GM19351 (cell line): ENCODE measurements at regions not wholly inside any gene's neighbourhood (a gene's known extent, or its start where the extent isn't known, plus 50 kb on each side); places are given as distances from the start of the nearest gene placed in this dataset.
"Not testable (repeated sequence)": the region's sequence is repeated elsewhere in the genome, so short reads cannot be mapped to it uniquely, and the experiment has no call there.

Experiments used
- ATAC-seq: cut with Tn5 transposase; IDR thresholded peaks from one replicate; pipeline ENCODE4 v1.9.1; 2021; ENCODE audit warnings: mild to moderate bottlenecking, moderate library complexity; ENCODE audit not compliant: unreplicated experiment

- no peak for ATAC-seq
Observed at GRCh38 chr21:22258821-22259220, 1260.6 kb downstream of the NCAM2 start.

DNA sequence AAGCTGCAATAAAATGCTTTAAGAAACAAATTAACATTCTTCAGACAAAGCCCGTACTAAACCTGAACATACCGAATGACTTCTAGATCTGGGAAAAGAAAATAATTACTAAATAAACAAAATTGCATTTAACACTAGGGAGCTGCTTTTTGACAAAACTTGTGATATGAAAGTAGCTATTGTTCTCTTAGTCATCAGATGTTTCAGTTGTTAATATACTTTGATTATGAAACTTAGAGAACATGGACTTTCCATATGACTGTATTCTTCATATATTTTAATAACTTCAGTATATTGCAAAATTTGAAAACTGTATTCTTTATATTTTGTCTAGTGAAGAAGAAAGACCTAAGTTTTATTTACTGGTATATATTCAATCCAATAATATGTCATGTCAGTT is 1262.1 kb downstream of the NCAM2 start:
- ATAC-seq = no peak

- ATAC-seq = no peak
Observed at GRCh38 chr21:22263890-22264289, 1265.7 kb downstream of the NCAM2 start.

- no peak for ATAC-seq
Observed at GRCh38 chr21:22277341-22277740, 1279.1 kb downstream of the NCAM2 start.

DNA sequence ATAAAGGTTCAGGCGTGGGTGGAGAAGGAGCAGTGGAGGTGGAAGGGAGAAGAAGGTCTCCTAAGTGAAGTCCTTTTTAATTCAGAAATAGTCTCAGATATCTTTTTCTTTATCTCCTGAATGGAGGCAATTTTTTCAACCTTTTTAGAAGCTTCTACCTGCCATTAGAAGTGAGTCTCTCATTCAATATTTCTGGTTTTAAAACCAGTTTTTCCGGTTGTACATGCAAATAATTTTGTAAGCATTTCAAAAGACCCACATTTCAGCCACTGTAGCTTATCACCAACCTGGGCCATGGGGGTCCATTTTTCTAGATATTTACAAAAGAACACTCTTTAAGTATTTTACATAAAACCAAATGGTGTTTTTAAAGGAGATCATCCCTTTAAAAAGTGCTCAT is 1280.2 kb downstream of the NCAM2 start:
- ATAC-seq = no peak

- no peak for ATAC-seq
Observed at GRCh38 chr21:22280851-22281250, 1282.6 kb downstream of the NCAM2 start.

DNA sequence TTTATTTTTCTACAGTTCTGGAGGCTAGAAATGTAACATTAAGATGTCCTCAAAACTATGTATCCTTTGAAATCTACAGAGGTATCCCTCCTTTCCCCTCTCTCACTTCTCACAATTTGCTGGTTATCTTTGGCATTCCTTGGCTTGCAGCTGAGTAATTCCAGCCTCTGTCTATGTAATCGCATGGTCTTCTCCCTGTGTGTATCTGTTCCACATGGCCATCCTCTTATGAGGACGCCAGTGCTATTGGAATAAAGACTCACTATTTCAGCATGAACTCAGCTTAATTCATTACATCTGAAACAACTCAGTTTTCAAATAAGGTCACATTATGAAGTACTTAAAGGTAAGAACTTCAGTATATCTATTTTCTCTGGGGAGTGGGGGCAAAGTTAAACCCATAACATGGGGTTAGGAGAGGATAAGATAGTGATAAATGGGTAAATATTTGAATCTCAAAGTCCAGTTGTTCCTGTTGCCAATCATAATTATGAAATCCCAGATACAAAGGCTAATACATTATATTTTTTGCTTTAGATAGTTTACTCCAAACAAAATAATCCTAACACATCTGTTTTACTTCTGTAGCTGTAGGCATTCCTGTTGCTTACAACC is 1290.8 kb downstream of the NCAM2 start:
- ATAC-seq = no peak

DNA sequence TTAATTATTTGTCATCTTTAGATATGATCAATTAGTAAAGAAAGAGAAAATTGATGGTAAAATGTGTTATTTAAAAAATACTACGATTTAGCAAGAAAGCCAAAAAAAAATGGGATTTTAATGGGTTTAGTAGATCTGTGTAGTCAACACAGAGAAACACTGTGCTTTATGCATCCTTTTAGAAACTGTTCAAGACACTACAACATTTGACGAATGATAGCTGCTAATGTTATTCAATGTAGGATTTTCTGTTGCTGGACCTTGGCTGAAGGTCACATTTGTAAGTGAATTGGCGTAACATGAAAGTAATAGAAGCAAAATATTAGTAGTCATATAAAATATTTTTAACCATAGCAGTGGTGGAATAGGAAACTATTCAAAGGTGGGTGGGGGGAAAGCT is 1293.9 kb downstream of the NCAM2 start:
- no peak for ATAC-seq

GRCh38 chr21:22297575-22297974 is 1299.4 kb downstream of the NCAM2 start:
- no peak for ATAC-seq

DNA sequence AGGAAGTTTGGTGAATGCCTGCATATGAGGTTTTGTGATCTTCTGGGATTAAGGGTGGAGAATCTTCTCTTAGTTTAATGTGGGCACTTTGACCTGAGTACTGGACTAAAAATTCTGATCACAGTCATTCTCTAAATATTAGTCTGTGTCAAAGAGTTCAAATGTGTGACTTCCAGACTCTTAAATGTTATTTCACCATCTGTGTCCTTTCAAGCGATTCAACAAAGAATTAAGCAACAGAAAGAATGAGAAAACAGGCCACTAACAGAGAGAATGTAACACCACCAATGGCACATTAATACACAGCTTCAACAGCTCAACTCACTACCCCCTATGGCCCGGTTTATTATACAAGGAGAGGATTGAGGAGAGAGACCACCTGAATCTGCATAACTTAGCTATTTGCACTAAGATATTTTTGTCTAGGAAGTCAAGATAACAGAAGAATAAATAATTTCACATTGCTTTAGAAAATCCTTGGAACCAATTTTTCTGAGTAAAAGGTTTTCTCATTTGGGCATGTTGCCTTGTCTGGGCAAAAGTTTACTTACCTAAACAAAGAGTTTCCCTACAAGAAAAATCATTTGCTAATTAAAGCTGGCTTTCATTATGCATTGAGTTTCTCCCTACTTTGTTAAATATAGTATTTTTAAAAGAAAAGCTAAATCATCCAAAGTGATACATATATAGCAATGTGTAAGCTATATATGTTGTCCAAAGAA is 1313.7 kb downstream of the NCAM2 start:
- no peak for ATAC-seq

DNA sequence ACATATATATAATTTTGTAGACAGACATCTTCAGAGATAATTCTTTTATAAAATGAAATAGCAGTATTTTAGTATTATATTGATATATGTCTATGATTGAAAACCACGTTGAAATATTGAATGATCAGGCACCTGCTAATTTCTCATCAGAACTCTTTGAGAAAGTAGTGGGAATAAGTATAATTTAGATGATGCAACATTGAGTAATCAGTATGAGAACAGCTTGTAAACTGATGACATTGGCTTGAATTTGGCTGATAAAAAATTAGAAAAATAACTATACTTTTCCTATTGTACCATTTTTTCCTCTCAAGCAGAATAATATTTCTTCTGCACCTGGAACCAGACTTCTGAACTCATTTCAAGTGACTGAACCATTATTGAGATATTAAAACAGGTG is 1316.8 kb downstream of the NCAM2 start:
- ATAC-seq = no peak

GRCh38 chr21:22319435-22319834 is 1321.2 kb downstream of the NCAM2 start:
- no peak for ATAC-seq

GRCh38 chr21:22342889-22343288 is 1344.7 kb downstream of the NCAM2 start:
- ATAC-seq = no peak

- ATAC-seq = no peak
Observed at GRCh38 chr21:22343303-22343702, 1345.1 kb downstream of the NCAM2 start.

DNA sequence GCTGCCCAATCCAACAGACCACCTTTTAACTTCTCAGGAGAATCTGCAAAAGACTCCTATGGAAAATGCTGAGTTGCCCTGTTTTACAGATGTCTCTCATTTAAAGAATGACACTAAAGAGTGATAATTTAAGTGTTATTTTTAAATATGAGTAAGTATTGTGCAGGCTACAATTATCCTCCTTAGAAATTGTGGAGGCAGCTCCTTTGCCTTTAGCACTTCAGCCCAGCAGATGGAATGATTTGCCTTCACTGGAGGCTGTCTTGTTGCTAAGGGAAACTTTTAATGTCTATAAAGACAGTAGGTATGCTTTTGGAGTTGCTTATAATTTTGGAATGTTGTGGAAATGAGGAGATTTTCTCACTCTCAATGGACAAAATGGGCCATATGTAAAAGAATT is 1345.5 kb downstream of the NCAM2 start:
- no peak for ATAC-seq

- no peak for ATAC-seq
Observed at GRCh38 chr21:22345624-22346023, 1347.4 kb downstream of the NCAM2 start.

DNA sequence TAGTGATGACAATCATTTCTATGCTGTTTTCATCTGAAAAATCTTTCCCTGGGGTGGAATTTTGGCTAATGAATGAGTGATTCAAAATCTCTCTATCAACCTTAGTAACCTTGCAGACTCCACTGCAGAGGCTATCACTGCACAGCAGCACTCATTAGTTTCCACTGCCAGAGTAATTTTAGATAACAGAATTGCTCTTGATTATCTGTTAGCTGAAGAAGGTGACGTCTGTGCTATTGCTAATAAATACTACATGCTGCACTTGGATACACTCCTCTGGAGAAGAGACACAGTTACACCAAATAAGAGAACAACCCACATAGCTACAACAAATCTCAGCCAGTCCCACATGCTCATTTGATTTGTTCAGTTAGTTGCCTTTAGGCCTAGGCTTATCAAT is 1348.4 kb downstream of the NCAM2 start:
- ATAC-seq = no peak

DNA sequence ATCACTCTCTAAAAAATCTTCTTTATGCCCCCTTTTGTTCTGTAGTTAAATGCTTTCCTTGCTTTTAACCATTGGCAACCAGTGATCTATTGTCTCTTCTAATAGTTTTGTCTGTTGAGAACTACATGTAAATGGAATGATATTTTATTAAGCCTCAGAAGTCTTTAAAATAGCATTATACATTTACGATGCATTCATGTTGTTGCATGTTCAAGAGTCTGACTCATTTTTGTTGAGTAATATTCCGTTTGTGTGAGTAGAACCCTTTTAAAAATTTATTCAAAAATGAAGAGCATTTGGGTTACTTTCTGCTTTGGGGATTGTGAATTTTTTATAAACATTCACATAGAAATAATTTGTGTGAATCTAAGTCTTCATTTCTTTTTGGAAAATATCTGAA is 1352.9 kb downstream of the NCAM2 start:
- no peak for ATAC-seq

DNA sequence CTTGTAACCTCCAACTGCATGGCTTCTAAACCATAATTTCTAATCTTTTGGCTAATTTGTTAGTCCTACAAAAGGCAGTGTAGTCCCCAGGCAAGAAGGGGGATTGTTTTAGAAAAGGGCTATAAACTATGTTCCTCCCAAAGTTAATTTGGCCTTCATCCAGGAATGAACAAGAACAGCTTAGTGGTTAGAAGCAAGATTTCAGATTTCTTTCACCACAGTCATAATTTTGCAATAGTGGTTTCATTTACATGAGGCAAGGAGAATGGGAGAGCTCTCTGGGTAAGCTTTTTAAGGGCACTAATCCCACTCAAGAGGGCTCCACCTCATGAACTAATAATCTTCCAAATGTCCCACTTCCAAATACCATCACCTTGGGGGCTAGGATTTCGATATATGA is 1353.9 kb downstream of the NCAM2 start:
- ATAC-seq = no peak

GRCh38 chr21:22355949-22356348 is 1357.7 kb downstream of the NCAM2 start:
- ATAC-seq = no peak

GRCh38 chr21:22356663-22357062 is 1358.5 kb downstream of the NCAM2 start:
- no peak for ATAC-seq

GRCh38 chr21:22359599-22359998 is 1361.4 kb downstream of the NCAM2 start:
- not testable (repeated sequence) for ATAC-seq

GRCh38 chr21:22363504-22363903 is 1365.3 kb downstream of the NCAM2 start:
- ATAC-seq = no peak
